Activated naive CD4-positive, alpha-beta T cell treated with anti-CD3 and anti-CD28 coated beads for 36 hours (primary cell): ENCODE measurements at regions not wholly inside any gene's neighbourhood (a gene's known extent, or its start where the extent isn't known, plus 50 kb on each side); places are given as distances from the start of the nearest gene placed in this dataset.
"Not testable (repeated sequence)": the region's sequence is repeated elsewhere in the genome, so short reads cannot be mapped to it uniquely, and the experiment has no call there.

ENCODE experiments used
- CTCF ChIA-PET: fragments of 350-600 bp; sonication (Branson Sonifier 250); formaldehyde crosslinking; loops from one replicate; lab custom pipeline; 2021; ENCODE audit warnings: antibody characterized with exemption; lab: Charles Lee
- DNase-seq: peaks from one replicate; pipeline ENCODE4 v3.0.0-alpha.2; 2020
- H3K27ac Mint-ChIP-seq: one replicate; pipeline ENCODE4 v1.8.0; 2021; ENCODE audit warnings: mild to moderate bottlenecking, mixed read lengths
- H3K27me3 Mint-ChIP-seq: one replicate; pipeline ENCODE4 v1.8.0; 2021; ENCODE audit warnings: low read depth, mixed read lengths
- H3K36me3 Mint-ChIP-seq: one replicate; pipeline ENCODE4 v1.8.0; 2021; ENCODE audit warnings: low read depth, mixed read lengths
- H3K4me1 Mint-ChIP-seq: one replicate; pipeline ENCODE4 v1.8.0; 2021; ENCODE audit warnings: low read depth, mixed read lengths
- H3K4me3 Mint-ChIP-seq: one replicate; pipeline ENCODE4 v1.8.0; 2021; ENCODE audit warnings: mild to moderate bottlenecking, moderate library complexity, mixed read lengths
- H3K9me3 Mint-ChIP-seq: one replicate; pipeline ENCODE4 v1.8.0; 2021; ENCODE audit warnings: mixed read lengths
- intact Hi-C: fragments of 100-400 bp; cut with micrococcal nuclease; formaldehyde crosslinking; loops from one replicate; pipeline ENCODE4 v1.15.1; 2023

- no peaks in the 10 kb centered on the region for H3K9me3 Mint-ChIP-seq
- CTCF ChIA-PET, result no interaction called here
- intact Hi-C loops, result loop anchor here (5.0 to 10.0 kb wide), 3 partner anchors 115 to 1005 kb away; partner anchors contain the start of gene HMX2
- no peak overlapping the region for H3K4me3 Mint-ChIP-seq
- H3K27ac Mint-ChIP-seq, result no peak overlapping the region
- H3K27me3 Mint-ChIP-seq, result peaks cover 16% of the 10 kb centered on the region
- no peak for DNase-seq
- peaks cover 7% of the 10 kb centered on the region for H3K4me1 Mint-ChIP-seq
- no peaks in the 10 kb centered on the region for H3K36me3 Mint-ChIP-seq
Observed at GRCh38 chr10:124149189-124150042, 56.0 kb upstream of the CHST15 start.

DNA sequence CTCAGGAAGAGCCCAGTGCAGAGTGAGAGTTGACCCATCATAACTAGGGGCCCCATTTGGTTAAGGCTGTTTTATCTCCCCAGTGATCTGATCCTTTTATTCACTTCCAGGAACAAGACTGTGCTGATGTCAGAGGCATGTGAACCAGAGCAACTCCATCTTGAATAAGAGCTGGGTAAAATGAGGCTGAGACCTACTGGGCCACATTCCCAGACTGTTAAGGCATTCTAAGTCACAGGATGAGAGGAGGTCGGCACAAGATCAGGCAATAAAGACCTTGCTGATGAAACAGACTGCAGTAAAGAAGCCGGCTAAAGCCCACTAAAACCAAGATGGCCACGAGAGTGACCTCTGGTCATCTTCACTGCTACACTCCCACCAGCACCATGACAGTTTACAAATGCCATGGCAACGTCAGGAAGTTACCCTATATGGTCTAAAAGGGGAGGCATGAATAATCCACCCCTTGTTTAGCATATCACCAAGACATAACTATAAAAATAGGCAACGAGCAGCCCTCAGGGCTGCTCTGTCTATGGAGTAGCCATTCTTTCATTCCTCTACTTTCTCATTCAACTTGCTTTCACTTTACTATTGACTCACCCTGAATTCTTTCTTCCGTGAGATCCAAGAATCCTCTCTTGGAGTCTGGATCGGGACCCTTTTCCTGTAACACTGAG, 55.3 kb upstream of the CHST15 start:
- CTCF ChIA-PET, H3K4me1 Mint-ChIP-seq, H3K27ac Mint-ChIP-seq, intact Hi-C loops, H3K9me3 Mint-ChIP-seq, H3K36me3 Mint-ChIP-seq, H3K4me3 Mint-ChIP-seq, DNase-seq: not testable (repeated sequence)
- H3K27me3 Mint-ChIP-seq, result peaks cover 16% of the 10 kb centered on the region

- intact Hi-C loops, result no loop called here
- CTCF ChIA-PET, result no interaction called here
- no peak overlapping the region for H3K4me3 Mint-ChIP-seq
- H3K27ac Mint-ChIP-seq, result no peak overlapping the region
- peaks cover 7% of the 10 kb centered on the region for H3K4me1 Mint-ChIP-seq
- no peak for DNase-seq
- H3K36me3 Mint-ChIP-seq, result no peaks in the 10 kb centered on the region
- no peaks in the 10 kb centered on the region for H3K9me3 Mint-ChIP-seq
- H3K27me3 Mint-ChIP-seq, result peaks cover 12% of the 10 kb centered on the region
Observed at GRCh38 chr10:124146483-124146882, 53.1 kb upstream of the CHST15 start.

- Mint-ChIP-seq H3K27me3 (peaks cover 2% of the 10 kb centered on the region), H3K36me3 (no peaks in the 10 kb centered on the region), H3K9me3 (no peaks in the 10 kb centered on the region), H3K27ac (no peak overlapping the region), H3K4me3 (no peak overlapping the region), H3K4me1 (peaks cover 4% of the 10 kb centered on the region)
- no peak for DNase-seq
- intact Hi-C loops, result no loop called here
- CTCF ChIA-PET, result no interaction called here
Observed at GRCh38 chr10:124145109-124145870, 51.9 kb upstream of the CHST15 start.

DNA sequence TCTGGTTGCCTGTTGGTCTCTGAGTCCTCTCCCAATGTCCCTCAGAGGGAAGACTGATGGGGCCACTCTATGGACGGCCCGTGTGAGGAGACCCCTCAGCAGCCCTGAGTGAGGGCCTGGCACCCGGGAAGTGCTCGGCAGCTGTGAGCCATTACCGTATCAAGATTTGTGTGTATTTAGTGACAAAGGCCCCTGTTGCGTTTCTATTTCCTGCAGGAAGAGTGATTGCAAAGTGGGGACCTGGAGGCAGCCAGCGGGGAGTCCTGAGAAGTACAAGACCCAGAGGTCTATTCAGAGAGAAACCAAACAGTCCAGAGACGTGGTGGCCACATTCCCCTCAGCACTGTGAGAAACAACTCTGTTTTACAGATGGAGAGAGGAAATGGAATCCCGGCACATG, 51.1 kb upstream of the CHST15 start:
- intact Hi-C loops, result no loop called here
- Mint-ChIP-seq H3K9me3 (no peaks in the 10 kb centered on the region), H3K27me3 (no peaks in the 10 kb centered on the region), H3K4me1 (no peaks in the 10 kb centered on the region), H3K27ac (no peak overlapping the region), H3K36me3 (no peaks in the 10 kb centered on the region), H3K4me3 (no peak overlapping the region)
- CTCF ChIA-PET, result no interaction called here
- no peak for DNase-seq

GRCh38 chr10:124143721-124144120, 50.3 kb upstream of the CHST15 start:
- H3K4me3 Mint-ChIP-seq, result no peak overlapping the region
- no peaks in the 10 kb centered on the region for H3K36me3 Mint-ChIP-seq
- no peaks in the 10 kb centered on the region for H3K9me3 Mint-ChIP-seq
- no peaks in the 10 kb centered on the region for H3K4me1 Mint-ChIP-seq
- DNase-seq, result no peak
- CTCF ChIA-PET, result no interaction called here
- H3K27me3 Mint-ChIP-seq, result no peaks in the 10 kb centered on the region
- no peak overlapping the region for H3K27ac Mint-ChIP-seq
- intact Hi-C loops, result no loop called here
